ENCODE measurements at regions not wholly inside any gene's neighbourhood (a gene's known extent, or its start where the extent isn't known, plus 50 kb on each side); places are given as distances from the start of the nearest gene placed in this dataset.

GRCh38 chr3:76943058-76943457 is 96.8 kb upstream of the ROBO2 start:
- TF ChIP-seq, protein P1, sequence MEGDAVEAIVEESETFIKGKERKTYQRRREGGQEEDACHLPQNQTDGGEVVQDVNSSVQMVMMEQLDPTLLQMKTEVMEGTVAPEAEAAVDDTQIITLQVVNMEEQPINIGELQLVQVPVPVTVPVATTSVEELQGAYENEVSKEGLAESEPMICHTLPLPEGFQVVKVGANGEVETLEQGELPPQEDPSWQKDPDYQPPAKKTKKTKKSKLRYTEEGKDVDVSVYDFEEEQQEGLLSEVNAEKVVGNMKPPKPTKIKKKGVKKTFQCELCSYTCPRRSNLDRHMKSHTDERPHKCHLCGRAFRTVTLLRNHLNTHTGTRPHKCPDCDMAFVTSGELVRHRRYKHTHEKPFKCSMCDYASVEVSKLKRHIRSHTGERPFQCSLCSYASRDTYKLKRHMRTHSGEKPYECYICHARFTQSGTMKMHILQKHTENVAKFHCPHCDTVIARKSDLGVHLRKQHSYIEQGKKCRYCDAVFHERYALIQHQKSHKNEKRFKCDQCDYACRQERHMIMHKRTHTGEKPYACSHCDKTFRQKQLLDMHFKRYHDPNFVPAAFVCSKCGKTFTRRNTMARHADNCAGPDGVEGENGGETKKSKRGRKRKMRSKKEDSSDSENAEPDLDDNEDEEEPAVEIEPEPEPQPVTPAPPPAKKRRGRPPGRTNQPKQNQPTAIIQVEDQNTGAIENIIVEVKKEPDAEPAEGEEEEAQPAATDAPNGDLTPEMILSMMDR (conservative IDR thresholded peaks at IDR 0.05): no peak
- TF ChIP-seq EZH2 (IDR thresholded peaks at IDR 0.05; ENCODE audit: low read depth): no peak

Measured in PC-9 (cell line).